A204.1 (cell line): ENCODE measurements at regions not wholly inside any gene's neighbourhood (a gene's known extent, or its start where the extent isn't known, plus 50 kb on each side); places are given as distances from the start of the nearest gene placed in this dataset.

Experiments used
- FAIRE-seq: peaks from 2 replicates; lab custom pipeline; 2012; peaks lifted over from hg19 to GRCh38; lab: Jason Lieb, UNC

GRCh38 chr5:6806668-6807067, 93.4 kb downstream of the TENT4A start:
- no peak for FAIRE-seq

GRCh38 chr5:6808462-6808861, 95.2 kb downstream of the TENT4A start:
- no peak for FAIRE-seq

- FAIRE-seq = no peak
These were observed 97.6 kb downstream of the TENT4A start for GRCh38 chr5:6810641-6811405.

GRCh38 chr5:6812091-6812490, 98.9 kb downstream of the TENT4A start:
- FAIRE-seq = no peak

GRCh38 chr5:6812800-6813731, 99.8 kb downstream of the TENT4A start:
- no peak for FAIRE-seq

GRCh38 chr5:6814816-6815215, 101.6 kb downstream of the TENT4A start:
- no peak for FAIRE-seq

GRCh38 chr5:6818594-6819511, 105.6 kb downstream of the TENT4A start:
- FAIRE-seq = no peak

GRCh38 chr5:6819521-6819920, 106.3 kb downstream of the TENT4A start:
- FAIRE-seq = no peak

- FAIRE-seq = no peak
These were observed 107.7 kb downstream of the TENT4A start for GRCh38 chr5:6820851-6821479.

GRCh38 chr5:6822068-6822467, 108.8 kb downstream of the TENT4A start:
- FAIRE-seq = no peak

- FAIRE-seq = no peak
These were observed 109.5 kb downstream of the TENT4A start for GRCh38 chr5:6822556-6823343.

GRCh38 chr5:6823996-6824395, 110.8 kb downstream of the TENT4A start:
- FAIRE-seq = no peak

- FAIRE-seq = no peak
These were observed 112.5 kb downstream of the TENT4A start for GRCh38 chr5:6825678-6826244.

GRCh38 chr5:6826756-6827155, 113.5 kb downstream of the TENT4A start:
- no peak for FAIRE-seq

- FAIRE-seq = no peak
These were observed 114.4 kb downstream of the TENT4A start for GRCh38 chr5:6827526-6828219.

GRCh38 chr5:6829150-6829784, 116.0 kb downstream of the TENT4A start:
- FAIRE-seq = no peak

- FAIRE-seq = no peak
These were observed 117.5 kb downstream of the TENT4A start for GRCh38 chr5:6830643-6831239.

GRCh38 chr5:6831678-6832671, 118.7 kb downstream of the TENT4A start:
- no peak for FAIRE-seq
